ENCODE measurements at regions not wholly inside any gene's neighbourhood (a gene's known extent, or its start where the extent isn't known, plus 50 kb on each side); places are given as distances from the start of the nearest gene placed in this dataset.

DNA sequence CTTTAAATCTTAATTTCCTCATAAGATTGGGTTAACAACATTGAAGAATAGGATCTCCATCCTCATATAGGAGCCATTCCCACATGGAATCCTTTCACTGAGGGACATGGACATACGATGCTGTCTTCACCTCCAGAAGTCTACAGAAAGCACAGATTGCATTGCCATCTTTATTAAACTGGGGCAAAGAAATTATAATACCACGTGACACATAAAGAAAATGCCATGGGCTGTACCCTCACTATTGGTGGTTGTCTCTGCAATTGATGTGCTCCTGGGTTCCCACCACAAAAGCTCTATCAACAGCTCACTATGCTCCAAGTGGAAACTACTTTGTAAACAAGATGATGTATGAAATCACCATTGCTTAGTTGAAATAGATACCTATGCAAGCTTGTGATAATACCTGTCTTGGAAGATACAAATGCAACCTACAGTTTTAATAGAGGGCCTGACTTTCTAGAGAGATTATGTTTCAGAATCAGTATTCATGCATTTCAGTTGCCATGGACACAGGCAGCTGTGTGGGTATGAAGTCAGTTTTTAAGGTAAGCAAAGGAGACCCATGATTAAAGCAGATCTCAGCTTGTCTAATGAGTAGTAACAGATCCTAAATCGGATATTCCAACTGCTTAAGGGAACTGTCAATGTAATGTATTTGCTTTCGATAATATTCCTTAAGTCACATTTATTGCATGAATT lies 337.0 kb downstream of the RAD51AP2 start:
- intact Hi-C loops (cut with DNase I) = no loop called here

GRCh38 chr2:17179145-17179808 lies 339.0 kb downstream of the RAD51AP2 start:
- 93 to 94% methylated on average over 1 of the region's 1 CpG for WGBS, 2 donors
- Histone ChIP-seq H3K9me3 (ENCODE audit: control insufficient read depth, low read length) (no peaks in the 10 kb centered on the region), H3K4me3 (ENCODE audit: low read length in 2 of 2) (no peak overlapping the region), H3K27ac (ENCODE audit: low read depth in 1 of 2, low read length in 2 of 2) (no peak overlapping the region), H3K36me3 (ENCODE audit: control insufficient read depth in 1 of 2, insufficient read depth in 2 of 2, low read length in 1 of 2) (no peaks in the 10 kb centered on the region), H3K27me3 (ENCODE audit: control insufficient read depth in 1 of 2, insufficient read depth in 2 of 2, low read length in 1 of 2) (no peaks in the 10 kb centered on the region), H3K4me1 (ENCODE audit: control insufficient read depth in 1 of 2, insufficient read depth in 2 of 2, low read length in 2 of 2) (no peaks in the 10 kb centered on the region)
- intact Hi-C loops (cut with DNase I) = no loop called here
- DNase-seq (no peak), ATAC-seq (ENCODE audit: low FRiP score) (no peak)

More for the DNA sequence above, 337.0 kb downstream of the RAD51AP2 start:
- Histone ChIP-seq H3K9me3 (ENCODE audit: control insufficient read depth, low read length) (no peaks in the 10 kb centered on the region), H3K4me3 (ENCODE audit: low read length in 2 of 2) (no peak overlapping the region), H3K27ac (ENCODE audit: low read depth in 1 of 2, low read length in 2 of 2) (no peak overlapping the region), H3K27me3 (ENCODE audit: control insufficient read depth in 1 of 2, insufficient read depth in 2 of 2, low read length in 1 of 2) (no peaks in the 10 kb centered on the region), H3K36me3 (ENCODE audit: control insufficient read depth in 1 of 2, insufficient read depth in 2 of 2, low read length in 1 of 2) (no peaks in the 10 kb centered on the region), H3K4me1 (ENCODE audit: control insufficient read depth in 1 of 2, insufficient read depth in 2 of 2, low read length in 2 of 2) (no peaks in the 10 kb centered on the region)
- ATAC-seq (ENCODE audit: low FRiP score) (no peak), DNase-seq (no peak)
- 80 to 82% methylated on average over 4 of the region's 4 CpGs for WGBS, 2 donors

- Histone ChIP-seq H3K36me3 (ENCODE audit: control insufficient read depth in 1 of 2, insufficient read depth in 2 of 2, low read length in 1 of 2) (no peaks in the 10 kb centered on the region), H3K27ac (ENCODE audit: low read depth in 1 of 2, low read length in 2 of 2) (no peak overlapping the region), H3K9me3 (ENCODE audit: control insufficient read depth, low read length) (no peaks in the 10 kb centered on the region), H3K4me1 (ENCODE audit: control insufficient read depth in 1 of 2, insufficient read depth in 2 of 2, low read length in 2 of 2) (no peaks in the 10 kb centered on the region), H3K4me3 (ENCODE audit: low read length in 2 of 2) (no peak overlapping the region), H3K27me3 (ENCODE audit: control insufficient read depth in 1 of 2, insufficient read depth in 2 of 2, low read length in 1 of 2) (no peaks in the 10 kb centered on the region)
- 13 to 34% methylated on average over 1 of the region's 1 CpG for WGBS, 2 donors
- no peak for ATAC-seq (ENCODE audit: low FRiP score)
- intact Hi-C loops (cut with DNase I) = no loop called here
- no peak for DNase-seq
These were observed 341.2 kb downstream of the RAD51AP2 start for GRCh38 chr2:17177088-17177487.

GRCh38 chr2:17171446-17172049 lies 346.7 kb downstream of the RAD51AP2 start:
- ATAC-seq (ENCODE audit: low FRiP score) (no peak), DNase-seq (peak in 1 of 2 donors; percentile 45)
- H3K36me3 ChIP-seq (ENCODE audit: control insufficient read depth in 1 of 2, insufficient read depth in 2 of 2, low read length in 1 of 2) = no peaks in the 10 kb centered on the region
- 39 to 41% methylated on average over 7 of the region's 7 CpGs for WGBS, 2 donors
- no peaks in the 10 kb centered on the region for H3K27me3 ChIP-seq (ENCODE audit: control insufficient read depth in 1 of 2, insufficient read depth in 2 of 2, low read length in 1 of 2)
- H3K27ac ChIP-seq (ENCODE audit: low read depth in 1 of 2, low read length in 2 of 2) = no peak overlapping the region
- H3K9me3 ChIP-seq (ENCODE audit: control insufficient read depth, low read length) = peaks cover under 1% of the 10 kb centered on the region
- H3K4me3 ChIP-seq (ENCODE audit: low read length in 2 of 2) = no peak overlapping the region
- no peaks in the 10 kb centered on the region for H3K4me1 ChIP-seq (ENCODE audit: control insufficient read depth in 1 of 2, insufficient read depth in 2 of 2, low read length in 2 of 2)
- intact Hi-C loops (cut with DNase I) = no loop called here

- Histone ChIP-seq H3K27me3 (ENCODE audit: control insufficient read depth in 1 of 2, insufficient read depth in 2 of 2, low read length in 1 of 2) (peaks cover 0 to 2% of the 10 kb centered on the region in 2 donors), H3K4me1 (ENCODE audit: control insufficient read depth in 1 of 2, insufficient read depth in 2 of 2, low read length in 2 of 2) (no peaks in the 10 kb centered on the region), H3K9me3 (ENCODE audit: control insufficient read depth, low read length) (peaks cover 2% of the 10 kb centered on the region), H3K27ac (ENCODE audit: low read depth in 1 of 2, low read length in 2 of 2) (no peak overlapping the region), H3K36me3 (ENCODE audit: control insufficient read depth in 1 of 2, insufficient read depth in 2 of 2, low read length in 1 of 2) (no peaks in the 10 kb centered on the region), H3K4me3 (ENCODE audit: low read length in 2 of 2) (no peak overlapping the region)
- 40 to 42% methylated on average over 4 of the region's 4 CpGs for WGBS, 2 donors
- intact Hi-C loops (cut with DNase I) = no loop called here
- no peak for DNase-seq
- ATAC-seq (ENCODE audit: low FRiP score) = no peak
These were observed 351.7 kb downstream of the RAD51AP2 start for GRCh38 chr2:17166506-17166905.

DNA sequence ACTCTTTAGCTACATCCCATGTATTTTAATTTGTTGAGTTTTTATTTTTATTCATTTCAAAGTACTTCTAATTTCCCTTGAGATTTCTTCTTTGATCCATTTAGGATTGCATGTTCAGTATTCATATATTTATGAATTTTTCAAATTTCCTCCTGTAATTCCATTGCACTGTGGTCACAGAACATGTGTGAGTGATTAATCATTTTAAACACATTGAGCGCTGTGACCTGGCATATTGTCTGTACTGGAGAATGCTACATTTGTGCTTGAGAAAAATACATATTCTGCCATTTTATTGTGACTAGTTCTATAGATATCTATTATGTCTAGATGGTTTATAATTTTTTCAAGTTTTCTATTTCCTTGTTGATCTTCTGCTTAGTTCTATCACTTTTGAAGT lies 353.7 kb downstream of the RAD51AP2 start:
- H3K9me3 ChIP-seq (ENCODE audit: control insufficient read depth, low read length) = peaks cover 2% of the 10 kb centered on the region
- no peak for DNase-seq
- H3K27ac ChIP-seq (ENCODE audit: low read depth in 1 of 2, low read length in 2 of 2) = no peak overlapping the region
- no peak for ATAC-seq (ENCODE audit: low FRiP score)
- intact Hi-C loops (cut with DNase I) = no loop called here
- 32 to 36% methylated on average over 1 of the region's 1 CpG for WGBS, 2 donors
- peaks cover 0 to 2% of the 10 kb centered on the region in 2 donors for H3K27me3 ChIP-seq (ENCODE audit: control insufficient read depth in 1 of 2, insufficient read depth in 2 of 2, low read length in 1 of 2)
- H3K4me1 ChIP-seq (ENCODE audit: control insufficient read depth in 1 of 2, insufficient read depth in 2 of 2, low read length in 2 of 2) = no peaks in the 10 kb centered on the region
- H3K36me3 ChIP-seq (ENCODE audit: control insufficient read depth in 1 of 2, insufficient read depth in 2 of 2, low read length in 1 of 2) = no peaks in the 10 kb centered on the region
- H3K4me3 ChIP-seq (ENCODE audit: low read length in 2 of 2) = no peak overlapping the region

DNA sequence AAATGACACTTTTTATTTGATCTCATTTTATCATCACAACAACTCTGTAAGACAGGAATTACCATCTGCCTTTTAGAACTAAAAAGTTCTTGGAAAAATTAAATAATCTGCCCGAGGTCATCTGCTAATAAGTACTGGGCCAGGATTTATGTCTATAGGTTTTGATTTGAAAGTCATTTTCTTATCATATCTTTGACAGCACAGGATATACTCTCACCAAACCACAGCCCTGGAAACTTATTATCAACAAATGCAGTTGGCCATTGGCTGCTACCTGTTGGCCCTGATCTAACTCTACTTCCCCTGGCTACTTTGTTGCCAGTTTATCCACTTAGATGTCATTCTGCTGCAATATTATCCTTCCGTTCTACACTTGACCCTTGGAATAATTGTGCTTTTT lies 354.6 kb downstream of the RAD51AP2 start:
- Histone ChIP-seq H3K4me1 (ENCODE audit: control insufficient read depth in 1 of 2, insufficient read depth in 2 of 2, low read length in 2 of 2) (no peaks in the 10 kb centered on the region), H3K27ac (ENCODE audit: low read depth in 1 of 2, low read length in 2 of 2) (no peak overlapping the region), H3K27me3 (ENCODE audit: control insufficient read depth in 1 of 2, insufficient read depth in 2 of 2, low read length in 1 of 2) (peaks cover 0 to 2% of the 10 kb centered on the region in 2 donors), H3K9me3 (ENCODE audit: control insufficient read depth, low read length) (peaks cover 2% of the 10 kb centered on the region), H3K36me3 (ENCODE audit: control insufficient read depth in 1 of 2, insufficient read depth in 2 of 2, low read length in 1 of 2) (no peaks in the 10 kb centered on the region), H3K4me3 (ENCODE audit: low read length in 2 of 2) (no peak overlapping the region)
- ATAC-seq (ENCODE audit: low FRiP score) (no peak), DNase-seq (no peak)
- intact Hi-C loops (cut with DNase I) = no loop called here
- 77% methylated on average over 2 of the region's 2 CpGs for WGBS, 2 donors

DNA sequence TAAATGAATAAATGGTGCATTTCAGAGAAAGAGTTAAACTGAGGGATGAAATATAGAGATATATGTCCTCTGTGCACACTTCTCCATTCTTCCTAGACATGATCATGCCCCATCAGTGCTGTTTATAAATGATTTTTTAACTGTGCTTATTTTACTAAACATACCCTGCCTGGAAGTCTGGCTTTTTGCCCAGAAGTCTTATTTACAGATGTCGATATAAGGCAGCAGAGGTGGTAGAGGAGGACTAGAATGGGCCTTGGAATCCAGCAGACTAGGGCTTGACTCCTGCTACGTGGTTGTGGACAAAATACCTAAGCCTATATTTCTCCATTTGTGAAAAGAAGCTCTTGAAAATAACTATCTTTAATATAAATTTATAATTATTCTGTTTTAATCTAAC lies 355.5 kb downstream of the RAD51AP2 start:
- no peak overlapping the region for H3K4me3 ChIP-seq (ENCODE audit: low read length in 2 of 2)

GRCh38 chr2:17160594-17160993 lies 357.6 kb downstream of the RAD51AP2 start:
- Histone ChIP-seq H3K9me3 (ENCODE audit: control insufficient read depth, low read length) (no peaks in the 10 kb centered on the region), H3K27ac (ENCODE audit: low read depth in 1 of 2, low read length in 2 of 2) (no peak overlapping the region), H3K27me3 (ENCODE audit: control insufficient read depth in 1 of 2, insufficient read depth in 2 of 2, low read length in 1 of 2) (no peaks in the 10 kb centered on the region), H3K36me3 (ENCODE audit: control insufficient read depth in 1 of 2, insufficient read depth in 2 of 2, low read length in 1 of 2) (no peaks in the 10 kb centered on the region), H3K4me3 (ENCODE audit: low read length in 2 of 2) (no peak overlapping the region), H3K4me1 (ENCODE audit: control insufficient read depth in 1 of 2, insufficient read depth in 2 of 2, low read length in 2 of 2) (peaks cover 0 to 1% of the 10 kb centered on the region in 2 donors)
- DNase-seq (no peak), ATAC-seq (ENCODE audit: low FRiP score) (no peak)
- intact Hi-C loops (cut with DNase I) = no loop called here
- 81 to 89% methylated on average over 1 of the region's 1 CpG for WGBS, 2 donors

More for the DNA sequence above, 355.5 kb downstream of the RAD51AP2 start:
- Histone ChIP-seq H3K27ac (ENCODE audit: low read depth in 1 of 2, low read length in 2 of 2) (no peak overlapping the region), H3K4me1 (ENCODE audit: control insufficient read depth in 1 of 2, insufficient read depth in 2 of 2, low read length in 2 of 2) (peaks cover 0 to 1% of the 10 kb centered on the region in 2 donors), H3K36me3 (ENCODE audit: control insufficient read depth in 1 of 2, insufficient read depth in 2 of 2, low read length in 1 of 2) (no peaks in the 10 kb centered on the region), H3K9me3 (ENCODE audit: control insufficient read depth, low read length) (peaks cover 2% of the 10 kb centered on the region), H3K27me3 (ENCODE audit: control insufficient read depth in 1 of 2, insufficient read depth in 2 of 2, low read length in 1 of 2) (peaks cover 0 to 2% of the 10 kb centered on the region in 2 donors)
- 8 to 13% methylated on average over 2 of the region's 2 CpGs for WGBS, 2 donors
- DNase-seq = no peak
- intact Hi-C loops (cut with DNase I) = no loop called here
- no peak for ATAC-seq (ENCODE audit: low FRiP score)

Measured in aorta (tissue), 5 donors.